ENCODE measurements at regions not wholly inside any gene's neighbourhood (a gene's known extent, or its start where the extent isn't known, plus 50 kb on each side); places are given as distances from the start of the nearest gene placed in this dataset.

GRCh38 chr16:51003850-51004566 lies 147.1 kb downstream of the SALL1 start:
- TF ChIP-seq, protein P1, sequence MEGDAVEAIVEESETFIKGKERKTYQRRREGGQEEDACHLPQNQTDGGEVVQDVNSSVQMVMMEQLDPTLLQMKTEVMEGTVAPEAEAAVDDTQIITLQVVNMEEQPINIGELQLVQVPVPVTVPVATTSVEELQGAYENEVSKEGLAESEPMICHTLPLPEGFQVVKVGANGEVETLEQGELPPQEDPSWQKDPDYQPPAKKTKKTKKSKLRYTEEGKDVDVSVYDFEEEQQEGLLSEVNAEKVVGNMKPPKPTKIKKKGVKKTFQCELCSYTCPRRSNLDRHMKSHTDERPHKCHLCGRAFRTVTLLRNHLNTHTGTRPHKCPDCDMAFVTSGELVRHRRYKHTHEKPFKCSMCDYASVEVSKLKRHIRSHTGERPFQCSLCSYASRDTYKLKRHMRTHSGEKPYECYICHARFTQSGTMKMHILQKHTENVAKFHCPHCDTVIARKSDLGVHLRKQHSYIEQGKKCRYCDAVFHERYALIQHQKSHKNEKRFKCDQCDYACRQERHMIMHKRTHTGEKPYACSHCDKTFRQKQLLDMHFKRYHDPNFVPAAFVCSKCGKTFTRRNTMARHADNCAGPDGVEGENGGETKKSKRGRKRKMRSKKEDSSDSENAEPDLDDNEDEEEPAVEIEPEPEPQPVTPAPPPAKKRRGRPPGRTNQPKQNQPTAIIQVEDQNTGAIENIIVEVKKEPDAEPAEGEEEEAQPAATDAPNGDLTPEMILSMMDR (IDR thresholded peaks at IDR 0.05; ENCODE audit: control extremely low read depth in 1 of 3, insufficient read depth in 1 of 3, low read depth in 1 of 3, low read length in 3 of 3) = no peak
- no peak for TF ChIP-seq TEAD4 (IDR thresholded peaks at IDR 0.05; ENCODE audit: low read depth, low read length)
